Lower lobe of right lung (tissue), 2 donors: ENCODE measurements at regions not wholly inside any gene's neighbourhood (a gene's known extent, or its start where the extent isn't known, plus 50 kb on each side); places are given as distances from the start of the nearest gene placed in this dataset.

Source experiments
- ATAC-seq, 2 donors: fragments of 200-7000 bp; cut with Tn5 transposase; one replicate each; pipeline ENCODE4 v1.9.1; 2020 to 2022; ENCODE audit warnings: mild to moderate bottlenecking in 2 of 2, moderate library complexity in 2 of 2
- DNase-seq: peaks from one replicate; pipeline ENCODE4 v3.0.0-alpha.2; 2020
- H3K27ac ChIP-seq: fragments of 200-600 bp; one replicate; pipeline ENCODE4 v1.8.0; 2022
- H3K27me3 ChIP-seq: fragments of 200-600 bp; one replicate; pipeline ENCODE4 v1.8.0; 2022; ENCODE audit warnings: low read depth
- H3K36me3 ChIP-seq: fragments of 200-600 bp; one replicate; pipeline ENCODE4 v1.8.0; 2022; ENCODE audit warnings: mild to moderate bottlenecking
- H3K4me1 ChIP-seq: fragments of 200-600 bp; one replicate; pipeline ENCODE4 v1.8.0; 2022
- H3K4me3 ChIP-seq: fragments of 200-600 bp; one replicate; pipeline ENCODE4 v1.8.0; 2022; ENCODE audit warnings: mild to moderate bottlenecking
- H3K9me3 ChIP-seq: fragments of 200-600 bp; one replicate; pipeline ENCODE4 v1.8.0; 2022
- intact Hi-C: fragments of 100-400 bp; cut with DNase I; formaldehyde crosslinking; loops from one replicate; pipeline ENCODE4 v1.11.0; 2022
- TF ChIP-seq, protein P1 (sequence below): fragments of 200-600 bp; IDR thresholded peaks from one replicate; pipeline ENCODE4 v1.8.0; 2022; ENCODE audit warnings: antibody characterized with exemption, mild to moderate bottlenecking
- donor health status: DM: no; HTN: yes; CAD: no; lungs with severe emphysema.

DNA sequence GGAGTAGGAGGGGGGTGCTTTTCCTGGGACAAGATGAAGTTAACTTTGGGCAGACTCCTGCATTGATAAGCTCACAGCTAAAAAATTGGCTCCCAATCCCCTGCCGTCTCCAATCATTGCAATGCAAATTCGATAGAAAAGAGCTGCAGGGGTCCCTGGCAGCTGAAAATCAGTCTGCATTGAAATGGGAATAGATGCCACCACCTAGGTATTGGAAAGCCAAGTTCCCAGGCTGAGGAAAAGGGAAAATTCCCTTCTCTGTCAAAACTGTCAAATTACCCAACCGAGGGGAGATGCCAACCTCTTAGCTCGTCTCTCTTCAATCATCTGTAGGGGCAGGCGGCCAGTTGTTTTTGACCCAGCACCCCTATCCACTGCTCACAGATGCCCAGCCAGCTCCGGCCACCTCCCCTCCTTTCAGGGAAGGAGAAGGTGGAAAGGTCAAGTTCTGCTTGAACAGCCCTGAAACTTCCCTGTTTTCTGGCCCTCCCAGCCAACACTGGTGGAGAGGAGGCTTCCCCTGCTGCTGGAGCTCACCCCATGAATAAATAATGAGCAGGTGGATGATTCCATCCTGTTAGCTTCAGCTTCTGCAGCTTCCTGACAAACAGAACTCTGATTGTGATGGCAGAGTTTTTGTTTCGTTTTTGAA, 916.3 kb downstream of the TBC1D22A start:
- intact Hi-C loops = no loop called here
- H3K4me1 ChIP-seq = no peaks in the 10 kb centered on the region
- peaks cover 5% of the 10 kb centered on the region for H3K9me3 ChIP-seq
- TF ChIP-seq, protein P1, sequence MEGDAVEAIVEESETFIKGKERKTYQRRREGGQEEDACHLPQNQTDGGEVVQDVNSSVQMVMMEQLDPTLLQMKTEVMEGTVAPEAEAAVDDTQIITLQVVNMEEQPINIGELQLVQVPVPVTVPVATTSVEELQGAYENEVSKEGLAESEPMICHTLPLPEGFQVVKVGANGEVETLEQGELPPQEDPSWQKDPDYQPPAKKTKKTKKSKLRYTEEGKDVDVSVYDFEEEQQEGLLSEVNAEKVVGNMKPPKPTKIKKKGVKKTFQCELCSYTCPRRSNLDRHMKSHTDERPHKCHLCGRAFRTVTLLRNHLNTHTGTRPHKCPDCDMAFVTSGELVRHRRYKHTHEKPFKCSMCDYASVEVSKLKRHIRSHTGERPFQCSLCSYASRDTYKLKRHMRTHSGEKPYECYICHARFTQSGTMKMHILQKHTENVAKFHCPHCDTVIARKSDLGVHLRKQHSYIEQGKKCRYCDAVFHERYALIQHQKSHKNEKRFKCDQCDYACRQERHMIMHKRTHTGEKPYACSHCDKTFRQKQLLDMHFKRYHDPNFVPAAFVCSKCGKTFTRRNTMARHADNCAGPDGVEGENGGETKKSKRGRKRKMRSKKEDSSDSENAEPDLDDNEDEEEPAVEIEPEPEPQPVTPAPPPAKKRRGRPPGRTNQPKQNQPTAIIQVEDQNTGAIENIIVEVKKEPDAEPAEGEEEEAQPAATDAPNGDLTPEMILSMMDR = no peak
- H3K27ac ChIP-seq = no peak overlapping the region
- no peaks in the 10 kb centered on the region for H3K27me3 ChIP-seq
- no peak for ATAC-seq
- H3K36me3 ChIP-seq = no peaks in the 10 kb centered on the region
- DNase-seq = no peak
- H3K4me3 ChIP-seq = no peak overlapping the region

DNA sequence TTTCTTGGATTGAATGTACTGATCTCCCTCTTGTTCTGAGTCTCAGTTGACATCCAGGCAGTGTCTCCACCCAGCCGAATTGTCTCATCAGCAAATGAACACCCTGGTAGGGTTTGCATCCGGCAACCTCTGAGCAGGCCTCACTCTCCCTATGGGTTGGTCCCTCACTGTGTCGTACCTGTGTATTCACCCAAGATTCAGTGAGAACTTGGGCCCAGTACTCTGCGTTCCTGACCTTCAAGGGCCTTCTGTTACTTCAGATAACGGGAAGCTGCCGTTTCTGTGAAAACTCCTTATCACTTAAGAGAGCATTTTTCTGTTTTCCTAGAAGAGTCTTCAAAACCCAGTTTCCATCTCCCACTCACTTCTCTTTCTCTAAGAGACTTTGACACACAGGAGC, 915.6 kb downstream of the TBC1D22A start:
- intact Hi-C loops = no loop called here
- no peak overlapping the region for H3K4me3 ChIP-seq

DNA sequence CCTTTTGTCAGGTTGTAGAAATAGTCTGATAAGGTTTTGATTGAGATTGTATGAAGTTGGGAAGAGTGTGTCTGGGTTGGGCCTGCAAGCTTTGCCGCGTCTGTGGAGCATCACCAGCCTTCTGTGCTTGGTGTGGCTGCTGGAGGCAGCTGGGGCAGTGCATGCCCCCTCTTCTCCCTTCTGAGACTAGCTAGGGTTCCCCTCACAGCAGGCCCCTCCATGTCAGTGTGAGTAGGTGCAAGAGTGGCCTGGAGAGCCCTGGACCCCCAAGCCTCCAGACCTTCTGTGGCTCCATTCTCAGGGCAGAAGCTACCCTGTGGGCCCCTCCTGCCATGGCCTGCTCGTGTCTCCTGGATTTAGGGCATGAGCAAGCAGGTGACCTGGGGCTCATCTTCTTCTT, 914.2 kb downstream of the TBC1D22A start:
- Histone ChIP-seq H3K27ac (no peak overlapping the region), H3K9me3 (no peaks in the 10 kb centered on the region), H3K27me3 (no peaks in the 10 kb centered on the region), H3K36me3 (no peaks in the 10 kb centered on the region), H3K4me1 (no peaks in the 10 kb centered on the region), H3K4me3 (no peak overlapping the region)
- TF ChIP-seq, protein P1 = no peak
- DNase-seq = no peak
- intact Hi-C loops = no loop called here
- ATAC-seq = no peak

More for the DNA sequence above, 915.6 kb downstream of the TBC1D22A start:
- no peak for ATAC-seq
- DNase-seq = no peak
- Histone ChIP-seq H3K27me3 (no peaks in the 10 kb centered on the region), H3K36me3 (no peaks in the 10 kb centered on the region), H3K27ac (no peak overlapping the region), H3K9me3 (peaks cover 1% of the 10 kb centered on the region), H3K4me1 (no peaks in the 10 kb centered on the region)
- TF ChIP-seq, protein P1 = no peak

DNA sequence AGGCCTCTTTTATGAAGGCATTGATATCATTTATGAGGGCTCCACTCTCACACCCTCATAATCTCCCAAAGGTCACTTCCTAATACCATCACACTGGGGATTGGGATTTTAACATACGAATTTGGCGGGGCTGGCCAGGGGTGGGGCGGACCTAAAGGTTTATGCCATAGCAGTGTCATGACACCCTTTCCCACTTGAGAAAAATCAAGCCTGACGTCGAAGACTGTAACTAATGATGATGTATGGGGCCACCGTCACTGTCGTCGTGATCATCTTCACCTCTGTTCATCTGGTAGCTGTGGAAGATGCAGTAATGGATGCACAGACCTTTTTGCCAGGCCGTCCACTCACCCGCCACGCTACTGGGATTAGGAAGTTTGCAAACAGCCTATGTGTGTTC, 912.1 kb downstream of the TBC1D22A start:
- no peaks in the 10 kb centered on the region for H3K27me3 ChIP-seq
- H3K4me1 ChIP-seq = no peaks in the 10 kb centered on the region
- TF ChIP-seq, protein P1 = no peak
- no peak overlapping the region for H3K4me3 ChIP-seq
- no peak overlapping the region for H3K27ac ChIP-seq
- no peaks in the 10 kb centered on the region for H3K36me3 ChIP-seq
- ATAC-seq = no peak
- intact Hi-C loops = no loop called here
- DNase-seq = no peak
- H3K9me3 ChIP-seq = no peaks in the 10 kb centered on the region

DNA sequence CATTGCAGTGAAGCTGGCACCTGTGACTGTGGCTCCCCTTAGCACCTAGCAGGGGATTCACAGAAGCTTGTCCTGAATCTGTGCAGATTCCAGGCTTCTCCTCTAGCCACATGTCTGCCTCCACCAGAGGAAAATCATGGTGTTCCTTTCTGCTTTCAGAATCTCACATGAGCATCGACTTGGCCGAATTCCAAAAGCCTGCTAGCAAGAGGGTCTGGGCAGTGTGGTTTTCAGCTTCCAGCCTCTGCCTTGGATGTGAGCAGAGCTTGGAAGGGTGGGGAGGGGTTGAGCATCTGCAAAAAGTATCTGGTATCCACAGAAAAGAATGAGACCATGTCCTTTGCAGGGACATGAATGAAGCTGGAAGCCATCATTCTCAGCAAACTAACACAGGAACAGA, 911.1 kb downstream of the TBC1D22A start:
- H3K27ac ChIP-seq = no peak overlapping the region
- H3K27me3 ChIP-seq = no peaks in the 10 kb centered on the region
- TF ChIP-seq, protein P1 = no peak
- DNase-seq (no peak), ATAC-seq (no peak)
- H3K36me3 ChIP-seq = no peaks in the 10 kb centered on the region
- no peak overlapping the region for H3K4me3 ChIP-seq
- intact Hi-C loops = no loop called here
- H3K9me3 ChIP-seq = no peaks in the 10 kb centered on the region
- no peaks in the 10 kb centered on the region for H3K4me1 ChIP-seq
